GM23338 (cell line): ENCODE measurements at regions not wholly inside any gene's neighbourhood (a gene's known extent, or its start where the extent isn't known, plus 50 kb on each side); places are given as distances from the start of the nearest gene placed in this dataset.

ENCODE experiments used
- CTCF ChIP-seq, 2 experiments: fragments of 200-600 bp in 1 of 2; sonication (generic) in 1 of 2; conservative IDR thresholded peaks; 2 replicates each; pipeline versions ENCODE4 v1.5.1 to v1.6.1; 2016 to 2017; ENCODE audit warnings: antibody characterized with exemption in 2 of 2, low read depth in 2 of 2, mild to moderate bottlenecking in 2 of 2, moderate library complexity in 1 of 2
- EZH2 ChIP-seq: fragments of 200-600 bp; sonication (generic); IDR thresholded peaks from one replicate; pipeline ENCODE4 v1.8.0; 2017; ENCODE audit warnings: antibody characterized with exemption, mild to moderate bottlenecking, low read depth; ENCODE audit not compliant: unreplicated experiment
- EZH2phosphoT487 ChIP-seq: fragments of 200-600 bp; sonication (generic); IDR thresholded peaks from one replicate; pipeline ENCODE4 v1.8.1; 2018; ENCODE audit warnings: antibody characterized with exemption; ENCODE audit not compliant: unreplicated experiment
- POLR2AphosphoS5 ChIP-seq: IDR thresholded peaks from 2 replicates; pipeline ENCODE4 v1.6.1; 2016; ENCODE audit warnings: antibody characterized with exemption, low read depth
- REST ChIP-seq: IDR thresholded peaks from one replicate; pipeline ENCODE4 v1.6.1; 2018; ENCODE audit warnings: antibody characterized with exemption; ENCODE audit not compliant: unreplicated experiment

- no peak for TF ChIP-seq CTCF (conservative IDR thresholded peaks at IDR 0.05; ENCODE audit: low read depth in 2 of 2)
- no peak for TF ChIP-seq POLR2AphosphoS5
- no peak for TF ChIP-seq REST
- TF ChIP-seq EZH2phosphoT487, result no peak
- TF ChIP-seq EZH2, result no peak
These were observed 262.5 kb upstream of the GRIN3A start for GRCh38 chr9:102000956-102001355.
